Heart right ventricle (tissue), 16 donors: ENCODE measurements at regions not wholly inside any gene's neighbourhood (a gene's known extent, or its start where the extent isn't known, plus 50 kb on each side); places are given as distances from the start of the nearest gene placed in this dataset.

ENCODE experiments used
- ATAC-seq, 8 donors: fragments of 200-7000 bp; cut with Tn5 transposase; one replicate each; pipeline ENCODE4 v1.9.1; 2020; ENCODE audit warnings: mild to moderate bottlenecking in 8 of 8, moderate library complexity in 8 of 8, moderate number of reproducible peaks in 1 of 8
- DNase-seq, 2 donors: peaks; one replicate each; pipeline ENCODE4 v3.0.0-alpha.2; 2020
- H3K27ac ChIP-seq, 10 donors: fragments of 200-600 bp; sonication (generic) in 2 of 10; one replicate each; pipeline versions ENCODE4 v1.5.0 to v1.8.0; 2020 to 2022; ENCODE audit warnings: mild to moderate bottlenecking in 3 of 10
- H3K27me3 ChIP-seq, 7 donors: fragments of 200-600 bp; one replicate each; pipeline ENCODE4 v1.8.0; 2021 to 2022; ENCODE audit warnings: mild to moderate bottlenecking in 2 of 7
- H3K36me3 ChIP-seq, 9 donors: fragments of 200-600 bp; sonication (generic) in 1 of 9; one replicate each; pipeline versions ENCODE4 v1.5.0 to v1.8.0; 2020 to 2022; ENCODE audit warnings: mild to moderate bottlenecking in 2 of 9
- H3K4me1 ChIP-seq, 9 donors: fragments of 200-600 bp; sonication (generic) in 1 of 9; one replicate each; pipeline versions ENCODE4 v1.5.0 to v1.8.0; 2020 to 2022; ENCODE audit warnings: mild to moderate bottlenecking in 4 of 9
- H3K4me3 ChIP-seq, 10 donors: fragments of 200-600 bp; sonication (generic) in 2 of 10; one replicate each; pipeline versions ENCODE4 v1.5.0 to v1.8.0; 2020 to 2022; ENCODE audit warnings: mild to moderate bottlenecking in 7 of 10, moderate library complexity in 2 of 10
- H3K9me3 ChIP-seq, 11 donors: fragments of 200-600 bp in 10 of 11; sonication (generic) in 2 of 11; one replicate each; pipeline versions ENCODE4 v1.5.0 to v1.8.0; 2013 to 2022; ENCODE audit warnings: mild to moderate bottlenecking in 2 of 11, control low read depth in 1 of 11, moderate library complexity in 1 of 11
- WGBS, 2 donors: extraction: QIAGEN DNeasy Blood & Tissue Kit; methylation state at CpG; one replicate each; pipeline ENCODE4 v1.1.7; 2013; ENCODE audit warnings: inconsistent platforms in 1 of 2; 5-methylcytosine and 5-hydroxymethylcytosine counted together
- intact Hi-C, 10 donors: fragments of 100-400 bp; cut with DNase I; formaldehyde crosslinking; loops; one replicate each; pipeline versions ENCODE4 v1.11.1 to v1.14.2; 2022
- TF ChIP-seq, protein P1 (sequence below), 9 donors: fragments of 200-600 bp; sonication (generic) in 2 of 9; IDR thresholded peaks; one replicate each; pipeline versions ENCODE4 v1.5.0 to v1.8.0; 2021 to 2022; ENCODE audit warnings: antibody characterized with exemption in 9 of 9, mild to moderate bottlenecking in 5 of 9, moderate library complexity in 1 of 9
- donor health status: Arrhythmogenic right ventricular cardiomyopathy.
- donor health status: ischemic (EF 13 %, LVEDD 7.1; RV severe dilation, severe dysfunction).
- donor health status: healthy with polysubstance abuse.
- donor health status: DM: no; HTN: yes; CAD: no.
- donor health status: DM: no; HTN: no; CAD: no.
- donor health status: ischemic (EF 25% LVEDD 6.9; RV normal size, moderate dysfunction).
- donor health status: ischemic (EF 25% LVEDD 5.7; RV mildly dilated, moderate dysfunction).
- donor health status: healthy.
- donor health status: DM: yes; HTN: yes; CAD: no.
- donor health status: Ischemic cardiomyopathy.
- donor health status: ischemic (EF 35%, LVEDD 5.7; RV mildly dilated, moderate dysfunction).
- donor health status: nonischemic (EF 11% LVEDD 7.7; RV severe dilation, severe dysfunction).
- donor health status: DM: yes; HTN: yes; CAD: no.
- donor health status: PGD.
- donor health status: ischemic (EF 29% LVEDD 5.4; RV normal size, mild dysfunction).
- donor health status: nonischemic (EF 23%, LVEDD 6.1; RV moderate dilation, normal function).

DNA sequence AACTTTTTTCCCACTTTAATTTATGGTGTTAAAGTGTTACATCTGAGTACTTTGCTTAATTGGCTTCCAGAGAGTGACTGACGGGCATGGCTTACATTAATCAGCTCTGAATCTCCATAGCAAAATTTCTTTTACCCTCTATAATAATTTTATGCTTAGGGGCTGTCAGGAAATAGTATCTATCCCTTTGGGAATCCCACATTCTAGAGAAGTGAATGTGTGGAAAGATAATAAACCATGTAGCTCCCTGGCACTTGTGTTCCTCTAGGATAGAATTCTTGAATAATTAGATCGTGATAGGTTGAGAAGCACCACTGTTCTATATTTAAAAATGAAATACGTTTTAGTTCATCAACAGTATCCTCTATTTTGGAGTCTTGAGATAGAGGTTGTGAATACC, 89.6 kb downstream of the DNAJB9 start:
- intact Hi-C loops = no loop called here
- no peaks in the 10 kb centered on the region for H3K4me1 ChIP-seq
- TF ChIP-seq, protein P1, sequence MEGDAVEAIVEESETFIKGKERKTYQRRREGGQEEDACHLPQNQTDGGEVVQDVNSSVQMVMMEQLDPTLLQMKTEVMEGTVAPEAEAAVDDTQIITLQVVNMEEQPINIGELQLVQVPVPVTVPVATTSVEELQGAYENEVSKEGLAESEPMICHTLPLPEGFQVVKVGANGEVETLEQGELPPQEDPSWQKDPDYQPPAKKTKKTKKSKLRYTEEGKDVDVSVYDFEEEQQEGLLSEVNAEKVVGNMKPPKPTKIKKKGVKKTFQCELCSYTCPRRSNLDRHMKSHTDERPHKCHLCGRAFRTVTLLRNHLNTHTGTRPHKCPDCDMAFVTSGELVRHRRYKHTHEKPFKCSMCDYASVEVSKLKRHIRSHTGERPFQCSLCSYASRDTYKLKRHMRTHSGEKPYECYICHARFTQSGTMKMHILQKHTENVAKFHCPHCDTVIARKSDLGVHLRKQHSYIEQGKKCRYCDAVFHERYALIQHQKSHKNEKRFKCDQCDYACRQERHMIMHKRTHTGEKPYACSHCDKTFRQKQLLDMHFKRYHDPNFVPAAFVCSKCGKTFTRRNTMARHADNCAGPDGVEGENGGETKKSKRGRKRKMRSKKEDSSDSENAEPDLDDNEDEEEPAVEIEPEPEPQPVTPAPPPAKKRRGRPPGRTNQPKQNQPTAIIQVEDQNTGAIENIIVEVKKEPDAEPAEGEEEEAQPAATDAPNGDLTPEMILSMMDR (IDR thresholded peaks at IDR 0.05) = no peak
- WGBS, 2 donors = 35 to 37% methylated on average over 3 of the region's 3 CpGs
- no peak overlapping the region for H3K27ac ChIP-seq
- no peaks in the 10 kb centered on the region for H3K36me3 ChIP-seq
- no peak overlapping the region for H3K4me3 ChIP-seq
- no peak for DNase-seq
- no peaks in the 10 kb centered on the region for H3K27me3 ChIP-seq
- H3K9me3 ChIP-seq = no peaks in the 10 kb centered on the region
- no peak for ATAC-seq

DNA sequence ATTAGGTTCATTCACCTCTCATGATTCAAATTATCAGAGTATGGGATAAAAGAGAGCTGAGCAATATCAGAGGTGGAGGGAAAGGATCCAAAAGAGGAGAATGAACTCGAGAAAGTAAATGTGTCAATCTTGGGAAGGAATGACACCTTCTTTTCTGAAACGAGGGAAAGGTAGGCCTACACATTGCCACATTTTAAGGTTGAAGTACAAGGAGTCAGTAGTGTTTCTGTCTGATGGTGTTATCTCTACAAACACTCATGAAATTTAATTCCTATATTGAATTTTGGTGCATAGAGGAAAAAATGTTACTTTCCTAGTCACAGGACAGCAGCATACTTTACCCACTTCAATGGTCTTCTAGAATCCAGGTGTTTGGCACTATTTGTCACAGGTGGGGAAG, 90.2 kb downstream of the DNAJB9 start:
- no peak for DNase-seq
- H3K4me1 ChIP-seq = no peaks in the 10 kb centered on the region
- intact Hi-C loops = no loop called here
- H3K27ac ChIP-seq = no peak overlapping the region
- no peaks in the 10 kb centered on the region for H3K9me3 ChIP-seq
- ATAC-seq = no peak
- no peaks in the 10 kb centered on the region for H3K27me3 ChIP-seq
- WGBS, 2 donors = 52 to 53% methylated on average over 2 of the region's 2 CpGs
- H3K36me3 ChIP-seq = no peaks in the 10 kb centered on the region
- TF ChIP-seq, protein P1 (IDR thresholded peaks at IDR 0.05) = no peak
- H3K4me3 ChIP-seq = no peak overlapping the region

DNA sequence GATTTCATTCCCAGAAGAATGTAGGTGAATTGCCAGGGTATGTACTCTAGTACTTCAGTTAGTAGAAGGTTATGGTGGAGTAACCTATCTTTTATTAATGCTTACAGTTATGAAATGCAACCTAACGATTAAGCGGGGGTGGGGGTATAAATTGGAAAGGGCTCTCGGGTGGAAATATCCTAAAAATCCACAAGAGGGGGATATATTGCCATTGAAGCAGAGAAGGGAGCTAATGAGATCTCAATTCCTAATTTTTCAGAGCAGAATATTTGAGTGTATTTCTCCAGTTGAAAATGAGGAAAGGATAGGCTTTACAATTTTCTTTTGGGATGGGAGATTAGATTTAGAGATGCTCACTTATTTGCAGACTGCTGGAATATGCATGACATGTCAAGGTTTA, 90.8 kb downstream of the DNAJB9 start:
- Histone ChIP-seq H3K27me3 (no peaks in the 10 kb centered on the region), H3K4me3 (no peak overlapping the region), H3K36me3 (no peaks in the 10 kb centered on the region), H3K9me3 (no peaks in the 10 kb centered on the region), H3K27ac (no peak overlapping the region), H3K4me1 (no peaks in the 10 kb centered on the region)
- 42 to 44% methylated on average over 3 of the region's 3 CpGs for WGBS, 2 donors
- ATAC-seq (no peak), DNase-seq (no peak)
- TF ChIP-seq, protein P1 (IDR thresholded peaks at IDR 0.05) = peak in 2 of 9 donors; percentile 21 to 32
- intact Hi-C loops = no loop called here

DNA sequence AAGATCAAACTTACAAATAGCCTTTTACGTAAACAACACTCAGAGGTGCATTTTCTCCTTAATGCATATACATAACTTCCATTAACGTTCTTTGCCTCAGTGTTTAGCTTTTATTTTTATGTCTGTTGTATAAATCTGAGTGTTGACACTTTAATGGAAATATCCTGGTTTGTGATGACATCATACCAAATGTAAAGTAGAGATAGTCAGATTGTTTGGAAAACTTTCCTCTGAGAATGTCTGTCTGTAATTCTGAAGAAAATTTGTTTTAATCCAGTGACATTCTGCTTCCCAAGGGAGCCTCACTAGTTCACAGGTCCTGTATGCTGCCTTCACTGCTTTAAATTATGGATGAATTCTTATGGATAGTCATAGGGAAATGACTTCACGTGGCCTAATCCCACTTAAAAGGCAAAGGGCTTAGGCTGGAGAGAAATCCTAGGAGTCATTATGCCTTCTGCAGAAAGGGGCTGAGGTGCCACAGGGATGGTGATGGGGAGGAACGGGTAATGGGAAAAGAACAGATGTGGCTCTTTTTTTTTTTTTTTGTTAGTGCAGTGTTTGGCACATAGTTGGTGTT, 93.2 kb downstream of the DNAJB9 start:
- Histone ChIP-seq H3K36me3 (no peaks in the 10 kb centered on the region), H3K9me3 (no peaks in the 10 kb centered on the region), H3K27me3 (no peaks in the 10 kb centered on the region), H3K4me1 (no peaks in the 10 kb centered on the region), H3K27ac (no peak overlapping the region), H3K4me3 (no peak overlapping the region)
- intact Hi-C loops = no loop called here
- DNase-seq = no peak
- TF ChIP-seq, protein P1 (IDR thresholded peaks at IDR 0.05) = no peak
- 63 to 66% methylated on average over 4 of the region's 4 CpGs for WGBS, 2 donors
- ATAC-seq = no peak
